Stimulated activated CD4-positive, alpha-beta T cell treated with anti-CD3 and anti-CD28 coated beads, Interleukin-15, amount 100 ng/mL, for 1 hour (primary cell): ENCODE measurements at regions not wholly inside any gene's neighbourhood (a gene's known extent, or its start where the extent isn't known, plus 50 kb on each side); places are given as distances from the start of the nearest gene placed in this dataset.
"Not testable (repeated sequence)": the region's sequence is repeated elsewhere in the genome, so short reads cannot be mapped to it uniquely, and the experiment has no call there.

Experiments used
- DNase-seq, 2 donors: peaks; one replicate each; pipeline ENCODE4 v3.0.0-alpha.2; 2020; ENCODE audit warnings: low read depth in 1 of 2, low spot score in 1 of 2

DNA sequence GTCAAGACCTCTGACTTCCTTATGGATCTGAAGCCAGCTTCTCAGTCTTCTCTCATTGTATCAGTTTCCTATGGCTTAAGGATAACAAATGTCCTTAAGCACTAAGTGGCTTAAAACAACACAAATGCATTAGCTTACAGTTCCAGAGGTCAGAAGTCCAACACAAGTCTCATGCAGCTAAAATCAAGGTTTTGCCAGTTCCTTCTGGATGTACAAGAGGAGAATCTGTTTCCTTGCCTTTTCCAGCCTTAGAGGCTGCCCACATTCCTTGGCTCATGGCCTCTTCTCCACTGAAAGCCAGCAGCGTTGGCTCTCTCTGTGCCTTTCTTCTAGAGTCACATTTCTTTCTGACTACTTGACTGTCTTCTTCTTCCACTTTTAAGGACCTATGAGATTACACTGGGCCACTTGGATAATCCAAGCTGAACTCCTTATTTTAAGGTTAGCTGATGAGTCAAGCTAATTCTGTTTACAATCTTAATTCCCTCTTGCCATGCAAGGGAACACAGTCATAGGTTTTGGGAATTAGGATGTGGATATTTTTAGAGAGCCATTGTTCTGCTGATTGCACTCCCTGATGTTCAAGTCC, 179.0 kb downstream of the BCAS1 start:
- DNase-seq: no peak

DNA sequence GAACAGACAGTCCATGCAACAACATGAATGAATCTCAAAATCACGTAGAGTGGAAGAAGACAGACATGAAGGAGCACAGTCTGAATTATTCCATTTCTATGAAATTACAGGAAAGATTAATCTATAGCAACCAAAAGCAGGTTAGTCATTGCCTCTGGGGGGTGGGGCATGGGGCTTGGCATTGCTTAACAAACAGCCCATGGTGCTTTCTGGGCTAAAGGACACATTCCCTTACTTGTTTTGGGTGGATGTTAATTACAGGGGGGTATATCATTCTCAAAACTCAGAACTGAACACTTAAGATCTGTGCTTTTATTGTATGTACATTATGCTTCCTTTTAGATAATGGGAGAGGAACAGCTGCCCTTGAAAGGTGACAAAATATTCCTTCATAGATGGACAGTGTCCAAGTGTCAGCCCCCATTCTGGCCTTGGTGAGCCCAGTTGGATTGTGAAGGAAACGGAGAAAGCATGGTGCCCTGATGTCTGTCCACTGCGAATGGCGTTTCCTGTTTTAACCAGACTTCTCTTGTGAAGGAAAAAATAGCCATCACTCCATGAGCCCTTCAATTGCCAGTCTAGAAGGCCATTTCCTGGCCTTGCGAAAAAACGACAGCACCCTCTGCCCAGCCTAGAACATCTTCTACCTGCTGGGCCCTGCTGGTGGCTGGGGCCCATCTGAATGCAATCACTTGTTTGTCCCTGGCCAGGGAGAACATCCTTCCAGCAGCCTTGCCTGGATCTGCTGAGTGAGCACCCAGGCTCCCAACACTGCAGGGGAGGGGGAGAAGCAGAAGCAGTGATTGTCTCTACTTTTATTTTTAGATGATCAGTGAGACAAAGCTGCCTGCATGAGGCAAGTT, 179.7 kb downstream of the BCAS1 start:
- DNase-seq: no peak

- DNase-seq: no peak
Measured at GRCh38 chr20:53889411-53890148, 180.8 kb downstream of the BCAS1 start.

- no peak for DNase-seq
Measured at GRCh38 chr20:53888951-53889350, 181.4 kb downstream of the BCAS1 start.

GRCh38 chr20:53888510-53888909, 181.9 kb downstream of the BCAS1 start:
- DNase-seq: no peak

GRCh38 chr20:53887973-53888372, 182.4 kb downstream of the BCAS1 start:
- no peak for DNase-seq

DNA sequence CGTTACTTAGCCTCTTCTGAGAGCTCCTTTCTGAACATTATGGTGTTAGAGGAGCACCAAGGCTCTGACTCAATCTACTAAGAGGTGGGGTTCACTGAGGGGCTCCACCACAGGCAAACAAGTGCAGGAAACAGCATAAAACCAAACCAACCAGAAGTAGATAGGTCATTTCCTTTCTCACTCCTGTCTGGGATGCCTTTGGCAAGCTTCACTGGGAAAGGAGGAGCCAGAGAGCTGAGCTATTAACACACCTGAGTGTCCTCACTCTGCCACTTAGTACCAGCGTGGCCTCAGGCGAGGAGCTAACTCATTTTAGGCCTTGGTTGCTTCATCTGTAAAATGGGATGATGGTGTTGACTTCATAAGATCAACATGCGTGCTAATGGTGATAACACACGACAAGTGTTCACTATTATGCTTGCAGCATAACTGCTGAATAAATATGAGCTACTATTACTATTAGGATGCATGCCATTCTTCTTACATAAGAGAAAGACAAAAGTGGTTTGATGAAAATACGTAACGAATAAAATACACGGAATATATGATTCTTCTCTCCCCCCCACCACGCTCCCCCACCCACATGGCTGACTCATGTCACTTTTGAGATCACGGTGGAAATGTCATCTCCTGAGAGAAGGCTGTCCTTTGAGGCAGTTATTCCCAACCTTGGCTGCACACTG, 185.4 kb downstream of the BCAS1 start:
- DNase-seq: no peak

GRCh38 chr20:53883098-53883911, 187.1 kb downstream of the BCAS1 start:
- DNase-seq: no peak

DNA sequence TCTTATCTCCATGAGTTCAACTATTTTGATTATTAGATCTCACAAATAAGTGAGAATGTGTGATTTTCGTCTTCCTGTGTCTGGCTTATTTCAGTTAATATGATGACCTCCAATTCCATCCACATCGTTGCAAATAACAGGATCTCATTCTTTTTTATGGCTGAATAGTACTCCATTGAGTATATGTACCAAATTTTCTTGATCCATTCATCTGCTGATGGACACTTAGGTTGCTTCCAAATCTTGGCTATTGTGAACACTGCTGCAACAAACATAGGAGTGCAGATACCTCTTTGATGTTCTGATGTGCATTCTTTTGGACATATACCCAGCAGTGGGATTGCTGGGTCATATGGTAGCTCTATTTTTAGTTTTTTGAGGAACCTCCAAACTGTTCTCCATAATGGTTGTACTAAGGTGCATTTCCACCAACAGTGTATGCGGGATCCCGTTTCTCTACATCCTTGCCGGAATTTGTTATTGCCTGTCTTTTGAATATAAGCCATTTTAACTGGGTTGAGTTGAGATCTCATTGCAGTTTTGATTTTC, 187.9 kb downstream of the BCAS1 start:
- DNase-seq: not testable (repeated sequence)

- no peak for DNase-seq
Measured at GRCh38 chr20:53881362-53881761, 189.0 kb downstream of the BCAS1 start.

- no peak for DNase-seq
Measured at GRCh38 chr20:53880108-53880641, 190.2 kb downstream of the BCAS1 start.

DNA sequence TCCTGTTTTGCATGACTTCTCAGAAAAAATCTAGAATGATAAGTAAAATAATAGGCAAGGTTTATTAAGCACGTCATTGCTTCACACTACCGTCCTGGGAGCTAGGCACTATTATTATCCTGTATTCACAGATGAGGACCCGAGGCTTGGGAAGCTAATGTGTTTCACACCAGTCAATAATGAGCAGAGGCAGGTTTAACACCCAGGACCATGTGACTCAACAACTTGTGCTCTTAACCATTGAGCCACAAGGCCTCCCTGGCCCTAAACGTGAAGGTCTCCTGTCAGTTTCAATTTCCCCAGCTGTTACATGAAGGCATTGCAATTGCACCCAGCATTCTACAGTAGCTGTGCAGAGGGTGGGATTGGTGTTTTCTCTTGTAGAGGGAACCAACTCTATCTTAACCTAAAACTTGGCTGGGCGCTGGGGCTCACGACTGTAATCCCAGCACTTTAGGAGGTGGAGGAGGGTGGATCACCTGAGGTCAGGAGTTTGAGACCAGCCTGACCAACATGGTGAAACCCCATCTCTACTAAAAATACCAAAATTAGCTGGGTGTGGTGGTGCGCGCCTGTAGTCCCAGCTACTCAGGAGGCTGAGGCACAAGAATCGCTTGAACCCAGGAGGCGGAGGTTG, 191.2 kb downstream of the BCAS1 start:
- DNase-seq: no peak

DNA sequence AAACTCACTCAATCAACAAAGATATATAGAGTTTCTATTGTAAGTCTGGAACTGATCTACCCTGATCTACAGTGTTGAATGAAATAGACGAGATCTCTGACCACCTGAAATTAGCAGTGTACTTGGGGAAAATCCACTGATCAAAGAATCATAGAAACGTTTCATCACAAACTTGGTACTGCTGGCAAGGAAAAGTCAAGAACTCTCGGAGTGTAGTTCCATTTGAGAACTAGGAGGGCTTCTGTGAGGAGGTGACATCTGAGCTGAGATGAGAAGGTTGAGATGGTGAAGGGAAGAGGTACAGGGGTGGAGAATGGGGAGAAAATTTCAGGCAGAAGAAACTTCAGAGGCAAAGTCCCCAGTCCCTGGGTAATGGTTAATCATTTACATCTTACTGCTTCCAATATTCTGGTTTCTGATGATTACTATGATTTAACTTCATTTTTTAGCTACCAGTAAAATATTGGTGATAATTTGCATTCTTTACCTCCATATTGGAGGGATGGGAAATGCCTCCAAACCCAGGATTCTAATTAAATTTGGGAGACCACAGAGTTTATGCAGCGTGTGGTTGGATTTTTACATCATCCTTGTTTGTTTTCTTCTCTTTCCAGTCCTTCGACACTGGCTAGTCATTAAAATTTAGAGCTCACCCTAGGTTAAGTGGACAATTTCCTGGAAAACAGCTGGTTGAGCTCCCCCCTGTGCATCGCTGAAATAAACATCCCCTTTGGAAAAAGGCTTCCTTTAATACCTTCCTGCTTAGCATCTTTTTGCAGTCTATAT, 191.9 kb downstream of the BCAS1 start:
- DNase-seq: no peak

- no peak for DNase-seq
Measured at GRCh38 chr20:53876956-53877355, 193.4 kb downstream of the BCAS1 start.

DNA sequence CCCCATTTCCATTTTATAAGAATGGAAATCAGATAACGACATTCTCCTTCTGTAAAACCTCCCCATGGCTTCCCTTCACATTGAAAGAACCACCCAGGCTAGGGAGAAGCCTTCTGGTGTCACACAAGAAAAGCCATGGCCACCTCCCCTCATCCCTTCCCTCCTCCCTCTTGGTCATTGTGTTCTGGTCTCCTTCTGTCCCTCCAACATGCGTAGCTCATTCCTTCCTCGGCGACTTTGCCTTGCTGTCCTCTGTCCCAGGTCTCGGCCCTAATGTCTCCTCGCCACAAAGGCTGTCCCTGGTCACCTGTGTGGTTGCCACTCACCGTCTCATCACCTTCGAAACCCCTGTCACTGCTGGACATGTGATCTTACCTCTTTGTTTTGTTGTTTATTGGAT, 193.9 kb downstream of the BCAS1 start:
- DNase-seq: no peak

GRCh38 chr20:53875452-53875851, 194.9 kb downstream of the BCAS1 start:
- no peak for DNase-seq

DNA sequence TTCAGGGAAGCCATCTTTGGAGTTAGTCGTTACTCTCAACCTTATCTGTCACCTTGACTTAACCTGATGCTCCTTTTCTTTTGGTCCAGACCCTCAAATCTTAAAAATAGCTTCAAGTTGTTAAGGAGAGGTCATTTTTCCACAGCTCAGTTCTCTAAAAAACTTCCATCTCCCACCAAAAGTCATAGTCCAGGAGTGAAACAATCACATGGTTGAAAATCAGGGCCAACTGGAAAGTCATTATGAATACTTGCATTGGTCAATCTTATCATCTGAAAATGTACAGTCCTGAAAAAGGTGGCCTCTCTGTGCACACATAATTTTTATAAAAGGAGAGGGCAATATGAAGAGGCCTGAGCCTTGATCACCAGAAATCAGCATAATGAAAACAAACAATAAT, 195.7 kb downstream of the BCAS1 start:
- no peak for DNase-seq

GRCh38 chr20:53874104-53874503, 196.3 kb downstream of the BCAS1 start:
- DNase-seq: no peak

DNA sequence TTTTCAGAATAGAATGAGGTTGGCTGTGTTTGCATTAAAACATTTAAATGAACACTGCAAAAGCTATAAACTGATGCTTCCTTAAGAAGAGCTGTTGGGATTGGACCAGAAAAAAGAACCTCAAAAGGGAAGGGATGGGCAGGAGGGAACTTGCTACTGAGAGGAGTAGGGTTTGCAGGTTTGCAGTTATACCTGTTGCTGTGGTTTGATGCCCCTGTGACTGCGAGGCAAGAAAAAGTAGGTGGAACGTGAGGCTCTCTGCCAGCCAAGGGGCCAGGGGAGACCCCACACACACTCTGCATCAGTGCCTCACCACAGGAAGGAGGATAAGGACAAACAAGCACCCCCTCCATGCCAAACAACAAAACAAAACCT, 197.2 kb downstream of the BCAS1 start:
- no peak for DNase-seq
